Activated CD8-positive, alpha-beta memory T cell treated with anti-CD3 and anti-CD28 coated beads, Interleukin-2, amount 10 ng/mL, durations not matched to agents 7 days and 5 days (primary cell): ENCODE measurements at regions not wholly inside any gene's neighbourhood (a gene's known extent, or its start where the extent isn't known, plus 50 kb on each side); places are given as distances from the start of the nearest gene placed in this dataset.

ENCODE experiments used
- ATAC-seq: fragments of 150-1000 bp; cut with Tn5 transposase; one replicate; pipeline ENCODE4 v1.10.0; 2021; ENCODE audit warnings: moderate library complexity
- CTCF ChIA-PET: fragments of 350-600 bp; sonication (Branson Sonifier 250); formaldehyde crosslinking; loops from one replicate; lab custom pipeline; 2021; ENCODE audit warnings: antibody characterized with exemption; lab: Charles Lee
- DNase-seq: peaks from one replicate; pipeline ENCODE4 v3.0.0-alpha.2; 2020
- H3K27ac Mint-ChIP-seq: one replicate; pipeline ENCODE4 v1.8.0; 2021; ENCODE audit warnings: mild to moderate bottlenecking, mixed read lengths
- H3K27me3 Mint-ChIP-seq: one replicate; pipeline ENCODE4 v1.8.0; 2021; ENCODE audit warnings: mixed read lengths
- H3K36me3 Mint-ChIP-seq: one replicate; pipeline ENCODE4 v1.8.0; 2021; ENCODE audit warnings: mild to moderate bottlenecking, mixed read lengths
- H3K4me1 Mint-ChIP-seq: one replicate; pipeline ENCODE4 v1.8.0; 2021; ENCODE audit warnings: mixed read lengths
- H3K4me3 Mint-ChIP-seq: one replicate; pipeline ENCODE4 v1.8.0; 2021; ENCODE audit warnings: mild to moderate bottlenecking, moderate library complexity, mixed read lengths
- H3K9me3 Mint-ChIP-seq: one replicate; pipeline ENCODE4 v1.8.0; 2022; ENCODE audit warnings: low read depth, mixed read lengths

GRCh38 chr7:22664988-22665798 is 61.8 kb upstream of the IL6 start:
- ATAC-seq (no peak), DNase-seq (no peak)
- Mint-ChIP-seq H3K4me1 (peaks cover 28% of the 10 kb centered on the region), H3K36me3 (peaks cover 1% of the 10 kb centered on the region), H3K4me3 (no peak overlapping the region), H3K27ac (no peak overlapping the region), H3K9me3 (peaks cover 3% of the 10 kb centered on the region), H3K27me3 (peaks cover 64% of the 10 kb centered on the region)
- CTCF ChIA-PET: no interaction called here

GRCh38 chr7:22663721-22664120 is 63.3 kb upstream of the IL6 start:
- Mint-ChIP-seq H3K27me3 (peaks cover 62% of the 10 kb centered on the region), H3K9me3 (peaks cover 3% of the 10 kb centered on the region), H3K4me3 (no peak overlapping the region), H3K4me1 (peaks cover 28% of the 10 kb centered on the region), H3K36me3 (peaks cover 1% of the 10 kb centered on the region), H3K27ac (no peak overlapping the region)
- ATAC-seq: no peak
- no peak for DNase-seq
- CTCF ChIA-PET: interaction anchor here (1.3 to 1.7 kb wide), 2 partner anchors 61 to 103 kb away, joined by 4 to 5 read pairs; no protein-coding TSS in a partner anchor

GRCh38 chr7:22663357-22663718 is 63.7 kb upstream of the IL6 start:
- DNase-seq (no peak), ATAC-seq (no peak)
- CTCF ChIA-PET: interaction anchor here (0.9 to 1.7 kb wide), 3 partner anchors 9 to 103 kb away, joined by 3 to 5 read pairs (median 4); no protein-coding TSS in a partner anchor
- H3K27me3 Mint-ChIP-seq: peaks cover 62% of the 10 kb centered on the region
- H3K4me1 Mint-ChIP-seq: peaks cover 28% of the 10 kb centered on the region
- H3K9me3 Mint-ChIP-seq: peaks cover 3% of the 10 kb centered on the region
- H3K4me3 Mint-ChIP-seq: no peak overlapping the region
- H3K36me3 Mint-ChIP-seq: peaks cover 1% of the 10 kb centered on the region
- no peak overlapping the region for H3K27ac Mint-ChIP-seq

- Mint-ChIP-seq H3K27ac (no peak overlapping the region), H3K9me3 (peaks cover 3% of the 10 kb centered on the region), H3K36me3 (peaks cover 1% of the 10 kb centered on the region), H3K4me1 (peaks cover 27% of the 10 kb centered on the region), H3K27me3 (peaks cover 62% of the 10 kb centered on the region), H3K4me3 (no peak overlapping the region)
- DNase-seq (no peak), ATAC-seq (no peak)
- CTCF ChIA-PET: interaction anchor here (0.9 to 1.7 kb wide), 3 partner anchors 10 to 102 kb away, joined by 3 to 5 read pairs (median 4); no protein-coding TSS in a partner anchor
Measured at GRCh38 chr7:22662556-22663356, 64.2 kb upstream of the IL6 start.

- H3K4me3 Mint-ChIP-seq: no peak overlapping the region
- no peak for ATAC-seq
- H3K36me3 Mint-ChIP-seq: peaks cover 1% of the 10 kb centered on the region
Measured at GRCh38 chr7:22662036-22662435, 65.0 kb upstream of the IL6 start.

GRCh38 chr7:22660732-22661131 is 66.3 kb upstream of the IL6 start:
- H3K27me3 Mint-ChIP-seq: peaks cover 58% of the 10 kb centered on the region
- ATAC-seq (no peak), DNase-seq (no peak)
- CTCF ChIA-PET: interaction anchor here (1.1 to 2.0 kb wide), 2 partner anchors 66 to 97 kb away, joined by 3 to 8 read pairs; partner anchors contain the start of gene IL6
- H3K4me1 Mint-ChIP-seq: peaks cover 15% of the 10 kb centered on the region
- peaks cover 3% of the 10 kb centered on the region for H3K9me3 Mint-ChIP-seq
- peaks cover 1% of the 10 kb centered on the region for H3K36me3 Mint-ChIP-seq
- H3K27ac Mint-ChIP-seq: no peak overlapping the region
- no peak overlapping the region for H3K4me3 Mint-ChIP-seq

More at GRCh38 chr7:22662036-22662435, 65.0 kb upstream of the IL6 start:
- Mint-ChIP-seq H3K9me3 (peaks cover 3% of the 10 kb centered on the region), H3K4me1 (peaks cover 23% of the 10 kb centered on the region), H3K27ac (no peak overlapping the region), H3K27me3 (peaks cover 62% of the 10 kb centered on the region)
- CTCF ChIA-PET: interaction anchor here (1.7 kb wide), 1 partner anchor 63 kb away, joined by 5 read pairs; no protein-coding TSS in a partner anchor
- DNase-seq: no peak

GRCh38 chr7:22660293-22660692 is 66.7 kb upstream of the IL6 start:
- H3K4me3 Mint-ChIP-seq: no peak overlapping the region
- CTCF ChIA-PET: interaction anchor here (1.1 to 2.0 kb wide), 2 partner anchors 67 to 97 kb away, joined by 3 to 8 read pairs; partner anchors contain the start of gene IL6
- peaks cover 57% of the 10 kb centered on the region for H3K27me3 Mint-ChIP-seq
- no peak overlapping the region for H3K27ac Mint-ChIP-seq
- H3K36me3 Mint-ChIP-seq: peaks cover 1% of the 10 kb centered on the region
- peaks cover 14% of the 10 kb centered on the region for H3K4me1 Mint-ChIP-seq
- H3K9me3 Mint-ChIP-seq: peaks cover 3% of the 10 kb centered on the region
- ATAC-seq (no peak), DNase-seq (no peak)

- Mint-ChIP-seq H3K27me3 (peaks cover 61% of the 10 kb centered on the region), H3K27ac (no peak overlapping the region), H3K4me1 (peaks cover 14% of the 10 kb centered on the region), H3K9me3 (peaks cover 2% of the 10 kb centered on the region), H3K36me3 (peaks cover 1% of the 10 kb centered on the region), H3K4me3 (no peak overlapping the region)
- ATAC-seq (no peak), DNase-seq (no peak)
- CTCF ChIA-PET: interaction anchor here (2.0 kb wide), 1 partner anchor 67 kb away, joined by 8 read pairs; the partner anchor contains the start of gene IL6
Measured at GRCh38 chr7:22659741-22660140, 67.3 kb upstream of the IL6 start.

GRCh38 chr7:22658031-22658430 is 69.0 kb upstream of the IL6 start:
- H3K9me3 Mint-ChIP-seq: no peaks in the 10 kb centered on the region
- CTCF ChIA-PET: interaction anchor here (2.1 kb wide), 1 partner anchor 70 kb away, joined by 5 read pairs; no protein-coding TSS in a partner anchor

GRCh38 chr7:22657479-22657878 is 69.5 kb upstream of the IL6 start:
- CTCF ChIA-PET: interaction anchor here (0.6 to 2.1 kb wide), 2 partner anchors 33 to 71 kb away, joined by 3 to 5 read pairs; no protein-coding TSS in a partner anchor
- Mint-ChIP-seq H3K36me3 (no peaks in the 10 kb centered on the region), H3K27me3 (peaks cover 68% of the 10 kb centered on the region), H3K27ac (no peak overlapping the region), H3K9me3 (no peaks in the 10 kb centered on the region), H3K4me1 (peaks cover 2% of the 10 kb centered on the region), H3K4me3 (no peak overlapping the region)
- no peak for DNase-seq
- no peak for ATAC-seq

More at GRCh38 chr7:22658031-22658430, 69.0 kb upstream of the IL6 start:
- H3K4me1 Mint-ChIP-seq: peaks cover 6% of the 10 kb centered on the region
- ATAC-seq: no peak
- H3K4me3 Mint-ChIP-seq: no peak overlapping the region
- H3K27me3 Mint-ChIP-seq: peaks cover 69% of the 10 kb centered on the region
- H3K27ac Mint-ChIP-seq: no peak overlapping the region
- H3K36me3 Mint-ChIP-seq: no peaks in the 10 kb centered on the region
- no peak for DNase-seq

GRCh38 chr7:22655781-22656180 is 71.2 kb upstream of the IL6 start:
- H3K4me3 Mint-ChIP-seq: no peak overlapping the region
- no peak overlapping the region for H3K27ac Mint-ChIP-seq
- H3K36me3 Mint-ChIP-seq: no peaks in the 10 kb centered on the region
- no peak for ATAC-seq
- DNase-seq: no peak
- CTCF ChIA-PET: interaction anchor here (0.9 kb wide), 1 partner anchor 78 kb away, joined by 3 read pairs; no protein-coding TSS in a partner anchor
- H3K27me3 Mint-ChIP-seq: peaks cover 68% of the 10 kb centered on the region
- no peaks in the 10 kb centered on the region for H3K9me3 Mint-ChIP-seq
- no peaks in the 10 kb centered on the region for H3K4me1 Mint-ChIP-seq

- no peak for DNase-seq
- Mint-ChIP-seq H3K4me3 (no peak overlapping the region), H3K36me3 (peaks cover 4% of the 10 kb centered on the region), H3K27ac (no peak overlapping the region), H3K27me3 (peaks cover 68% of the 10 kb centered on the region), H3K9me3 (peaks cover 3% of the 10 kb centered on the region), H3K4me1 (no peaks in the 10 kb centered on the region)
- CTCF ChIA-PET: no interaction called here
- ATAC-seq: no peak
Measured at GRCh38 chr7:22654831-22655230, 72.2 kb upstream of the IL6 start.

- no peak for DNase-seq
- H3K36me3 Mint-ChIP-seq: peaks cover 6% of the 10 kb centered on the region
- H3K4me3 Mint-ChIP-seq: no peak overlapping the region
- CTCF ChIA-PET: interaction anchor here (0.8 to 1.5 kb wide), 3 partner anchors 65 to 129 kb away, joined by 3 read pairs; no protein-coding TSS in a partner anchor
- H3K9me3 Mint-ChIP-seq: peaks cover 3% of the 10 kb centered on the region
- no peak overlapping the region for H3K27ac Mint-ChIP-seq
- no peaks in the 10 kb centered on the region for H3K4me1 Mint-ChIP-seq
- H3K27me3 Mint-ChIP-seq: peaks cover 65% of the 10 kb centered on the region
- ATAC-seq: no peak
Measured at GRCh38 chr7:22653951-22654350, 73.0 kb upstream of the IL6 start.
